HepG2 (cell line): ENCODE measurements at regions not wholly inside any gene's neighbourhood (a gene's known extent, or its start where the extent isn't known, plus 50 kb on each side); places are given as distances from the start of the nearest gene placed in this dataset.

Source experiments
- ATAC-seq: fragments of 200-7000 bp; cut with Tn5 transposase; 3 replicates; pipeline ENCODE4 v1.9.1; 2020; ENCODE audit warnings: mild to moderate bottlenecking, moderate library complexity
- BruUV-seq: library from RNA; stranded (reverse); fragments of 400-500 nt; replicated peaks from 2 replicates; lab custom pipeline; 2021; lab: Mats Ljungman, UMichigan
- CTCF ChIA-PET: fragments of 300-600 bp; formaldehyde crosslinking; extraction: SDS; loops from one replicate; lab custom pipeline; 2021; ENCODE audit warnings: low total read pairs, inconsistent platforms, low intra/inter-chr PET ratio; lab: Yijun Ruan, JAX
- POLR2A ChIA-PET: fragments of 350-600 bp; sonication (Branson Sonifier 250); formaldehyde crosslinking; loops from one replicate; lab custom pipeline; 2020; ENCODE audit warnings: antibody characterized with exemption, inconsistent platforms; lab: Yijun Ruan, JAX
- DNase-seq: peaks from one replicate; pipeline ENCODE4 v3.0.0-alpha.2; 2015; ENCODE audit warnings: low spot score
- FAIRE-seq: peaks from 3 replicates; lab custom pipeline; 2011; peaks lifted over from hg19 to GRCh38; lab: Jason Lieb, UNC
- H2AFZ ChIP-seq: one replicate; pipeline ENCODE4 v1.6.1; 2011; ENCODE audit warnings: low read length, inconsistent platforms
- H3K27ac ChIP-seq: fragments of 300-600 bp; 3 replicates; pipeline ENCODE4 v1.8.0; 2011; ENCODE audit warnings: mixed run types, mild to moderate bottlenecking, mixed read lengths, low read length, inconsistent platforms; ENCODE audit not compliant: insufficient read depth; ENCODE audit errors: extremely low read length
- H3K27me3 ChIP-seq, 2 experiments: fragments of 200-600 bp in 1 of 2; 2 replicates in 1 of 2; 3 replicates in 1 of 2; pipeline versions ENCODE4 v1.6.0 to v1.8.0; 2011; ENCODE audit warnings: low read length in 2 of 2, mild to moderate bottlenecking in 2 of 2, moderate library complexity in 2 of 2, inconsistent platforms in 1 of 2; ENCODE audit not compliant: insufficient read depth in 2 of 2, control insufficient read depth in 1 of 2
- H3K36me3 ChIP-seq, 2 experiments: fragments of 200-600 bp in 1 of 2; replicated peaks in 1 of 2; 2 replicates in 1 of 2; 3 replicates in 1 of 2; pipeline versions ENCODE4 v1.5.1 to v1.8.0; 2011; ENCODE audit warnings: low read length in 2 of 2, inconsistent platforms in 1 of 2; ENCODE audit not compliant: insufficient read depth in 2 of 2, control insufficient read depth in 1 of 2
- H3K4me1 ChIP-seq: 2 replicates; pipeline ENCODE4 v1.5.1; 2012; ENCODE audit warnings: low read length, inconsistent platforms; ENCODE audit not compliant: insufficient read depth
- H3K4me2 ChIP-seq: 2 replicates; pipeline ENCODE4 v1.6.0; 2011; ENCODE audit warnings: low read depth, low read length, inconsistent platforms
- H3K4me3 ChIP-seq, 3 experiments: fragments of 200-600 bp in 1 of 3; sonication (generic), shearing (Covaris generic) in 1 of 3; replicated peaks in 1 of 3; 2 replicates each; pipeline ENCODE4 v1.5.1; 2011 to 2016; ENCODE audit warnings: low read length in 3 of 3, inconsistent platforms in 2 of 3, low read depth in 2 of 3, mild to moderate bottlenecking in 2 of 3, control low read depth in 1 of 3, mixed read lengths in 1 of 3; ENCODE audit not compliant: insufficient read depth in 1 of 3
- H3K79me2 ChIP-seq: one replicate; pipeline ENCODE4 v1.6.1; 2011; ENCODE audit warnings: low read length, inconsistent platforms; ENCODE audit not compliant: insufficient read depth
- H3K9ac ChIP-seq: 2 replicates; pipeline ENCODE4 v1.6.0; 2011; ENCODE audit warnings: mild to moderate bottlenecking, low read depth, low read length, inconsistent platforms; ENCODE audit not compliant: insufficient read depth
- H3K9me3 ChIP-seq: 2 replicates; pipeline ENCODE4 v1.5.1; 2012; ENCODE audit warnings: mild to moderate bottlenecking, low read length
- H4K20me1 ChIP-seq: 2 replicates; pipeline ENCODE4 v1.6.0; 2011; ENCODE audit warnings: inconsistent platforms, mild to moderate bottlenecking, low read length, moderate library complexity; ENCODE audit not compliant: insufficient read depth
- CBX2 ChIP-seq, 2 experiments: fragments of 200-600 bp in 1 of 2; sonication (generic); formaldehyde crosslinking in 1 of 2; IDR thresholded peaks; 2 replicates each; pipeline versions ENCODE4 v1.7.0 to v1.8.1; 2018 to 2022; ENCODE audit warnings: low read depth in 2 of 2, low read length in 1 of 2, mild to moderate bottlenecking in 1 of 2, missing genetic modification reagents in 1 of 2
- JUND ChIP-seq: sonication (generic); formaldehyde crosslinking; IDR thresholded peaks from 2 replicates; pipeline ENCODE4 v1.8.0; 2022; ENCODE audit warnings: mild to moderate bottlenecking, missing genetic modification reagents
- SMAD3 ChIP-seq: sonication (generic); formaldehyde crosslinking; IDR thresholded peaks from 2 replicates; pipeline ENCODE4 v1.4.0; 2020; ENCODE audit warnings: missing genetic modification reagents
- SYNCRIP ChIP-seq: fragments of 200-400 bp; formaldehyde crosslinking; IDR thresholded peaks from 2 replicates; pipeline ENCODE4 v1.6.1; 2018; ENCODE audit warnings: mild to moderate bottlenecking, low read depth, low read length; ENCODE audit not compliant: insufficient read depth
- ZNF225 ChIP-seq: sonication (generic); formaldehyde crosslinking; IDR thresholded peaks from 2 replicates; pipeline ENCODE4 v1.4.0; 2020; ENCODE audit warnings: mild to moderate bottlenecking, missing genetic modification reagents
- ZNF672 ChIP-seq: sonication (generic); formaldehyde crosslinking; IDR thresholded peaks from 2 replicates; pipeline ENCODE4 v1.8.1; 2022; ENCODE audit warnings: missing genetic modification reagents
- ZNF83 ChIP-seq: sonication (generic); formaldehyde crosslinking; IDR thresholded peaks from 2 replicates; pipeline ENCODE4 v1.4.0; 2020; ENCODE audit warnings: missing genetic modification reagents, mild to moderate bottlenecking, borderline replicate concordance
- in situ Hi-C: cut with HindIII; loops from 2 replicates; pipeline ENCODE4 v1.10.0; 2017; ENCODE audit warnings: low pct_unique_long_range_greater_than_20kb; ENCODE audit not compliant: extremely low pct_ligation_motif_present
- intact Hi-C: fragments of 100-400 bp; cut with micrococcal nuclease; formaldehyde crosslinking; loops from one replicate; pipeline ENCODE4 v1.10.0; 2022; ENCODE audit not compliant: unreplicated experiment
- TF ChIP-seq, protein P1 (sequence below): sonication (generic); formaldehyde crosslinking; IDR thresholded peaks from 2 replicates; pipeline ENCODE4 v1.8.1; 2023; ENCODE audit warnings: mild to moderate bottlenecking, moderate library complexity, missing genetic modification reagents
- TF ChIP-seq, protein P2 (sequence below), 2 experiments: sonication (generic) in 1 of 2; formaldehyde crosslinking in 1 of 2; IDR thresholded peaks; 2 replicates each; pipeline versions ENCODE4 v1.4.0 to v1.6.1; 2018 to 2020; ENCODE audit warnings: missing genetic modification reagents in 2 of 2, borderline replicate concordance in 1 of 2, low read depth in 1 of 2, mild to moderate bottlenecking in 1 of 2, missing biosample characterization in 1 of 2

- H3K4me3 ChIP-seq, result no peak overlapping the region
- no peak for FAIRE-seq
- H3K4me2 ChIP-seq, result no peak overlapping the region
- H3K79me2 ChIP-seq, result no peaks in the 10 kb centered on the region
- in situ Hi-C loops, result no loop called here
- no peak overlapping the region for H2AFZ ChIP-seq
- no peaks in the 10 kb centered on the region for H4K20me1 ChIP-seq
- TF ChIP-seq, protein P1, sequence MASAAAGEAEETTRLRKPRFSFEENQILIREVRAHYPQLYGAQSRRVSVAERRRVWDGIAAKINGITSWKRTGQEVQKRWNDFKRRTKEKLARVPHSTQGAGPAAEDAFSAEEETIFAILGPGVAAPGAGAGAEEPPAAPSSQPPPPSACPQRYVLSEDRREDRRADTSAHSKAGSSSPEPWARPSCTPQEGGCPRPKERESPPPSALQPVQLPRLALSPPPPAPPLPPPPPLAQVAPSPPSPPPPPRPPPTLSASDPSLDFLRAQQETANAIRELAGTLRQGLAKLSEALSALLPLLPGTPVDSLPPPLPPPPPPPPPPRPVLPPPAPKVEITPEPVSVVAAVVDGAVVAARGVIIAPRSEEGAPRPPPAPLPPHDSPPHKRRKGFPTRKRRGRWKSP (CRISPR knock-in tag), result no peak
- TF ChIP-seq CBX2 (IDR thresholded peaks at IDR 0.05; ENCODE audit: low read depth, low read length) (no peak), CBX2 (CRISPR knock-in tag; IDR thresholded peaks at IDR 0.05; ENCODE audit: low read depth) (no peak), ZNF225 (CRISPR knock-in tag) (no peak), ZNF672 (CRISPR knock-in tag) (no peak), SYNCRIP (no peak), ZNF83 (no peak), SMAD3 (CRISPR knock-in tag) (no peak), JUND (CRISPR knock-in tag) (no peak)
- TF ChIP-seq, protein P2, sequence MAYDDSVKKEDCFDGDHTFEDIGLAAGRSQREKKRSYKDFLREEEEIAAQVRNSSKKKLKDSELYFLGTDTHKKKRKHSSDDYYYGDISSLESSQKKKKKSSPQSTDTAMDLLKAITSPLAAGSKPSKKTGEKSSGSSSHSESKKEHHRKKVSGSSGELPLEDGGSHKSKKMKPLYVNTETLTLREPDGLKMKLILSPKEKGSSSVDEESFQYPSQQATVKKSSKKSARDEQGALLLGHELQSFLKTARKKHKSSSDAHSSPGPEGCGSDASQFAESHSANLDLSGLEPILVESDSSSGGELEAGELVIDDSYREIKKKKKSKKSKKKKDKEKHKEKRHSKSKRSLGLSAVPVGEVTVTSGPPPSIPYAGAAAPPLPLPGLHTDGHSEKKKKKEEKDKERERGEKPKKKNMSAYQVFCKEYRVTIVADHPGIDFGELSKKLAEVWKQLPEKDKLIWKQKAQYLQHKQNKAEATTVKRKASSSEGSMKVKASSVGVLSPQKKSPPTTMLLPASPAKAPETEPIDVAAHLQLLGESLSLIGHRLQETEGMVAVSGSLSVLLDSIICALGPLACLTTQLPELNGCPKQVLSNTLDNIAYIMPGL (CRISPR knock-in tag; IDR thresholded peaks at IDR 0.05; ENCODE audit: borderline replicate concordance in 1 of 2, low read depth in 1 of 2), result no peak
- no TSS peak for BruUV-seq
- DNase-seq, result no peak
- intact Hi-C loops, result no loop called here
- H3K9me3 ChIP-seq, result no peaks in the 10 kb centered on the region
- H3K36me3 ChIP-seq, result no peaks in the 10 kb centered on the region
- H3K27me3 ChIP-seq, result no peaks in the 10 kb centered on the region
- no peak overlapping the region for H3K27ac ChIP-seq
- H3K9ac ChIP-seq, result no peak overlapping the region
- no peaks in the 10 kb centered on the region for H3K4me1 ChIP-seq
- POLR2A ChIA-PET, result no interaction called here
- CTCF ChIA-PET, result no interaction called here
- no peak for ATAC-seq
These were observed 110.4 kb downstream of the ADCYAP1 start for GRCh38 chr18:1014951-1015624.
